HEK293 (cell line): ENCODE measurements at regions not wholly inside any gene's neighbourhood (a gene's known extent, or its start where the extent isn't known, plus 50 kb on each side); places are given as distances from the start of the nearest gene placed in this dataset.

ENCODE experiments used
- CTCF ChIA-PET: fragments of 350-600 bp; formaldehyde crosslinking; extraction: SDS; loops from one replicate; lab custom pipeline; 2021; ENCODE audit warnings: antibody characterized with exemption; lab: Yijun Ruan, JAX
- POLR2A ChIA-PET: fragments of 300-600 bp; formaldehyde crosslinking; extraction: SDS; loops from one replicate; lab custom pipeline; 2020; ENCODE audit warnings: antibody characterized with exemption, inconsistent platforms; lab: Yijun Ruan, JAX
- H3K27ac ChIP-seq: fragments of 200-500 bp; sonication (Bioruptor generic); 2 replicates; pipeline ENCODE4 v1.5.1; 2014; ENCODE audit warnings: low read depth, low read length, control low read depth, inconsistent platforms; ENCODE audit errors: extremely low read depth
- H3K36me3 ChIP-seq, 2 experiments: fragments of 200-500 bp in 1 of 2; sonication (Bioruptor generic) in 1 of 2; 1 replicate in 1 of 2; 2 replicates in 1 of 2; pipeline ENCODE4 v1.5.1; 2014 to 2017; ENCODE audit warnings: inconsistent platforms in 2 of 2, low read length in 2 of 2; ENCODE audit not compliant: control insufficient read depth in 2 of 2, insufficient read depth in 1 of 2
- H3K4me1 ChIP-seq: fragments of 200-500 bp; sonication (Bioruptor generic); 2 replicates; pipeline ENCODE4 v1.5.1; 2014; ENCODE audit warnings: mild to moderate bottlenecking, low read length, inconsistent platforms; ENCODE audit not compliant: control insufficient read depth, insufficient read depth
- H3K4me3 ChIP-seq: 2 replicates; pipeline ENCODE4 v1.5.1; 2011; ENCODE audit warnings: low read depth, mild to moderate bottlenecking, control low read depth, low read length, moderate library complexity
- H3K9me3 ChIP-seq: fragments of 200-500 bp; sonication (Bioruptor generic); 2 replicates; pipeline ENCODE4 v1.5.1; 2014; ENCODE audit warnings: low read depth, low read length, inconsistent platforms; ENCODE audit not compliant: control insufficient read depth, insufficient read depth
- BCL11A ChIP-seq: fragments of 450-650 bp; formaldehyde crosslinking; IDR thresholded peaks from 2 replicates; pipeline ENCODE4 v1.5.1; 2016; ENCODE audit warnings: low read depth, missing biosample characterization, missing genetic modification characterization
- KLF9 ChIP-seq: fragments of 450-650 bp; formaldehyde crosslinking; IDR thresholded peaks from 2 replicates; pipeline ENCODE4 v1.5.1; 2016; ENCODE audit warnings: missing biosample characterization, missing genetic modification characterization, low read depth
- RBAK ChIP-seq: fragments of 450-650 bp; formaldehyde crosslinking; IDR thresholded peaks from 2 replicates; pipeline ENCODE4 v1.5.1; 2016; ENCODE audit warnings: missing biosample characterization, missing genetic modification characterization
- SETDB1 ChIP-seq: IDR thresholded peaks from one replicate; pipeline ENCODE4 v1.6.1; 2017; ENCODE audit warnings: mild to moderate bottlenecking, low read length, moderate library complexity, mixed read lengths; ENCODE audit not compliant: insufficient read length
- SP2 ChIP-seq: fragments of 450-650 bp; formaldehyde crosslinking; IDR thresholded peaks from 2 replicates; pipeline ENCODE4 v1.5.1; 2016; ENCODE audit warnings: missing biosample characterization, missing genetic modification characterization
- SP7 ChIP-seq: fragments of 450-650 bp; formaldehyde crosslinking; IDR thresholded peaks from 2 replicates; pipeline ENCODE4 v1.5.1; 2016; ENCODE audit warnings: missing biosample characterization, missing genetic modification characterization
- TRIM28 ChIP-seq: IDR thresholded peaks from 2 replicates; pipeline ENCODE4 v1.6.1; 2011; ENCODE audit warnings: low read length, control low read depth, borderline replicate concordance
- ZBTB48 ChIP-seq: fragments of 450-650 bp; formaldehyde crosslinking; IDR thresholded peaks from 2 replicates; pipeline ENCODE4 v1.5.1; 2016; ENCODE audit warnings: missing biosample characterization, missing genetic modification characterization
- ZBTB7A ChIP-seq: fragments of 450-650 bp; formaldehyde crosslinking; IDR thresholded peaks from 2 replicates; pipeline ENCODE4 v1.5.1; 2016; ENCODE audit warnings: low read depth, missing biosample characterization, missing genetic modification characterization
- ZNF155 ChIP-seq: fragments of 450-650 bp; formaldehyde crosslinking; IDR thresholded peaks from 2 replicates; pipeline ENCODE4 v1.5.1; 2016; ENCODE audit warnings: missing biosample characterization, missing genetic modification characterization
- ZNF24 ChIP-seq: fragments of 450-650 bp; formaldehyde crosslinking; IDR thresholded peaks from 2 replicates; pipeline ENCODE4 v1.5.1; 2016; ENCODE audit warnings: missing biosample characterization, missing genetic modification characterization
- ZNF26 ChIP-seq: fragments of 450-650 bp; formaldehyde crosslinking; IDR thresholded peaks from 2 replicates; pipeline ENCODE4 v1.5.1; 2016; ENCODE audit warnings: missing biosample characterization, missing genetic modification characterization
- ZNF302 ChIP-seq: fragments of 450-650 bp; formaldehyde crosslinking; IDR thresholded peaks from 2 replicates; pipeline ENCODE4 v1.5.1; 2016; ENCODE audit warnings: missing biosample characterization, missing genetic modification characterization, low read depth
- ZNF518A ChIP-seq: fragments of 450-650 bp; formaldehyde crosslinking; conservative IDR thresholded peaks from 2 replicates; pipeline ENCODE4 v1.5.1; 2016; ENCODE audit warnings: low read depth, missing biosample characterization, missing genetic modification characterization
- ZNF549 ChIP-seq: fragments of 450-650 bp; IDR thresholded peaks from 2 replicates; pipeline ENCODE4 v1.5.1; 2018; ENCODE audit warnings: missing biosample characterization, missing genetic modification characterization, mild to moderate bottlenecking, inconsistent platforms, moderate library complexity
- ZNF610 ChIP-seq: fragments of 450-650 bp; formaldehyde crosslinking; IDR thresholded peaks from 2 replicates; pipeline ENCODE4 v1.5.1; 2016; ENCODE audit warnings: missing biosample characterization, missing genetic modification characterization, borderline replicate concordance
- ZNF785 ChIP-seq: fragments of 450-650 bp; formaldehyde crosslinking; IDR thresholded peaks from 2 replicates; pipeline ENCODE4 v1.5.1; 2016; ENCODE audit warnings: missing biosample characterization, missing genetic modification characterization
- ZNF843 ChIP-seq: fragments of 450-650 bp; formaldehyde crosslinking; IDR thresholded peaks from 2 replicates; pipeline ENCODE4 v1.5.1; 2016; ENCODE audit warnings: missing biosample characterization, missing genetic modification characterization
- ZSCAN16 ChIP-seq: fragments of 450-650 bp; formaldehyde crosslinking; IDR thresholded peaks from 2 replicates; pipeline ENCODE4 v1.5.1; 2016; ENCODE audit warnings: missing biosample characterization, missing genetic modification characterization
- TF ChIP-seq, protein P1 (sequence below): fragments of 450-650 bp; formaldehyde crosslinking; IDR thresholded peaks from 2 replicates; pipeline ENCODE4 v1.5.1; 2016; ENCODE audit warnings: missing biosample characterization, missing genetic modification characterization
- TF ChIP-seq, protein P2 (sequence below): fragments of 450-650 bp; formaldehyde crosslinking; IDR thresholded peaks from 2 replicates; pipeline ENCODE4 v1.5.1; 2016; ENCODE audit warnings: missing biosample characterization, missing genetic modification characterization

GRCh38 chr15:38709196-38709595 lies 144.6 kb upstream of the RASGRP1 start:
- ChIA-PET POLR2A (no interaction called here), CTCF (interaction anchor here (0.7 kb wide), 1 partner anchor 1010 kb away, joined by 3 read pairs; no protein-coding TSS in a partner anchor)
- Histone ChIP-seq H3K9me3 (no peaks in the 10 kb centered on the region), H3K4me1 (no peaks in the 10 kb centered on the region), H3K36me3 (no peaks in the 10 kb centered on the region), H3K4me3 (no peak overlapping the region), H3K27ac (no peak overlapping the region)
- TF ChIP-seq ZBTB48 (tag by site-specific recombination) (no peak), BCL11A (tag by site-specific recombination) (no peak), ZNF302 (tag by site-specific recombination) (no peak), KLF9 (tag by site-specific recombination) (no peak), RBAK (tag by site-specific recombination) (no peak), ZNF26 (tag by site-specific recombination) (no peak), ZNF785 (tag by site-specific recombination) (no peak), SETDB1 (no peak)

GRCh38 chr15:38714309-38715072 lies 149.9 kb upstream of the RASGRP1 start:
- CTCF ChIA-PET, result interaction anchor here (0.6 to 3.4 kb wide), 5 partner anchors 15 to 873 kb away, joined by 3 to 13 read pairs (median 6); no protein-coding TSS in a partner anchor
- no peak for TF ChIP-seq ZBTB7A
- TF ChIP-seq ZNF24 (tag by site-specific recombination), result no peak
- TF ChIP-seq, protein P1, sequence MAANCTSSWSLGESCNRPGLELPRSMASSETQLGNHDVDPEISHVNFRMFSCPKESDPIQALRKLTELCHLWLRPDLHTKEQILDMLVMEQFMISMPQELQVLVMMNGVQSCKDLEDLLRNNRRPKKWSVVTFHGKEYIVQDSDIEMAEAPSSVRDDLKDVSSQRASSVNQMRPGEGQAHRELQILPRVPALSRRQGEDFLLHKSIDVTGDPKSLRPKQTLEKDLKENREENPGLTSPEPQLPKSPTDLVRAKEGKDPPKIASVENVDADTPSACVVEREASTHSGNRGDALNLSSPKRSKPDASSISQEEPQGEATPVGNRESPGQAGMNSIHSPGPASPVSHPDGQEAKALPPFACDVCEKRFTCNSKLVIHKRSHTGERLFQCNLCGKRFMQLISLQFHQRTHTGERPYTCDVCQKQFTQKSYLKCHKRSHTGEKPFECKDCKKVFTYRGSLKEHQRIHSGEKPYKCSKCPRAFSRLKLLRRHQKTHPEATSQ (tag by site-specific recombination), result no peak
- TF ChIP-seq SP7 (tag by site-specific recombination), result no peak
- no peak for TF ChIP-seq ZNF549
- no peak for TF ChIP-seq ZNF843 (tag by site-specific recombination)
- TF ChIP-seq ZSCAN16 (tag by site-specific recombination), result no peak
- no peak for TF ChIP-seq ZNF155 (tag by site-specific recombination)
- TF ChIP-seq ZNF518A (tag by site-specific recombination), result no peak
- TF ChIP-seq BCL11A (tag by site-specific recombination), result no peak
- TF ChIP-seq, protein P2, sequence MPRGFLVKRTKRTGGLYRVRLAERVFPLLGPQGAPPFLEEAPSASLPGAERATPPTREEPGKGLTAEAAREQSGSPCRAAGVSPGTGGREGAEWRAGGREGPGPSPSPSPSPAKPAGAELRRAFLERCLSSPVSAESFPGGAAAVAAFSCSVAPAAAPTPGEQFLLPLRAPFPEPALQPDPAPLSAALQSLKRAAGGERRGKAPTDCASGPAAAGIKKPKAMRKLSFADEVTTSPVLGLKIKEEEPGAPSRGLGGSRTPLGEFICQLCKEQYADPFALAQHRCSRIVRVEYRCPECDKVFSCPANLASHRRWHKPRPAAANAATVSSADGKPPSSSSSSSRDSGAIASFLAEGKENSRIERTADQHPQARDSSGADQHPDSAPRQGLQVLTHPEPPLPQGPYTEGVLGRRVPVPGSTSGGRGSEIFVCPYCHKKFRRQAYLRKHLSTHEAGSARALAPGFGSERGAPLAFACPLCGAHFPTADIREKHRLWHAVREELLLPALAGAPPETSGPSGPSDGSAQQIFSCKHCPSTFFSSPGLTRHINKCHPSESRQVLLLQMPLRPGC, result no peak
- TF ChIP-seq TRIM28, result no peak
- TF ChIP-seq SP2, result no peak
- TF ChIP-seq ZNF610 (tag by site-specific recombination), result no peak
- TF ChIP-seq, all 188 proteins: peak for 0
- H3K9me3 ChIP-seq, result no peaks in the 10 kb centered on the region
- no peak overlapping the region for H3K4me3 ChIP-seq
- no peaks in the 10 kb centered on the region for H3K36me3 ChIP-seq
- no peaks in the 10 kb centered on the region for H3K4me1 ChIP-seq
- H3K27ac ChIP-seq, result no peak overlapping the region
- POLR2A ChIA-PET, result interaction anchor here (0.6 kb wide), 1 partner anchor 437 kb away, joined by 4 read pairs; no protein-coding TSS in a partner anchor
